ENCODE measurements at regions not wholly inside any gene's neighbourhood (a gene's known extent, or its start where the extent isn't known, plus 50 kb on each side); places are given as distances from the start of the nearest gene placed in this dataset.

DNA sequence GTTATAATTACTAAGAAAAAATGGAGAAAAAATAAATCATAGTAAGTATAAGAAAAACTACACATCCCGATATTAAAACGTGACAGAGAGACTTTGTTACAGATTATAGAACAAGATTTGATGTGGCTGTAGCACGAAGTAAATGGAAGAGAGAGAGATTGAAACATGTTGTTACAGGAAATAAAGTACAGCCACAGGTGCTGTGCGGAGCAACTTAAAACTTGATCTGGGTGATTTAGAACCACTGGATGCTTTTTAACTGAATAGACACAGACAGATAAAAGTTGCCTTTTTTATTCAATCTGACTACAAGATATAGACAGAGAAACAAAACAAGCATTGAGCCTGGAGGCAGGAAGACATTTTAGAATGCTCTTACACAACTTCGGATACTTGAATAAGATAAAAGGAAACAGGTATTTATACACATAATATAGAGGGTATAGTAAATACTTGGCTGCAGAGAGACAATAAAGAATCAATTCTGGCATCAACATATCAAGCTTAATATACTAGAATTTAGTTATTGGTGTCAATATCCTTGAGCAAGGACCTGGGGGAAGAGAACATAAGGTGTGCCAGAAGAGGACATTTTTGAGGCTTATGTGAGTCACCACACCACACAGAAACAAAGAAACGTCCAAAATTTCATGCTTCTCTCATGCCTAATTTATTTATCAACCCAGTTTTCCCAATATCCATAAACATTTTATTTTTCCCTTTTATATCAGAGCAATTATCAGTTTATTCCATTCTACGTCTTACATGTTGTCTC lies 548.5 kb downstream of the SLITRK1 start:
- DNase-seq (ENCODE audit: low read depth in 2 of 2), result no peak

- no peak for DNase-seq (ENCODE audit: low read depth in 2 of 2)
Observed at GRCh38 chr13:83332751-83333150, 549.5 kb downstream of the SLITRK1 start.

DNA sequence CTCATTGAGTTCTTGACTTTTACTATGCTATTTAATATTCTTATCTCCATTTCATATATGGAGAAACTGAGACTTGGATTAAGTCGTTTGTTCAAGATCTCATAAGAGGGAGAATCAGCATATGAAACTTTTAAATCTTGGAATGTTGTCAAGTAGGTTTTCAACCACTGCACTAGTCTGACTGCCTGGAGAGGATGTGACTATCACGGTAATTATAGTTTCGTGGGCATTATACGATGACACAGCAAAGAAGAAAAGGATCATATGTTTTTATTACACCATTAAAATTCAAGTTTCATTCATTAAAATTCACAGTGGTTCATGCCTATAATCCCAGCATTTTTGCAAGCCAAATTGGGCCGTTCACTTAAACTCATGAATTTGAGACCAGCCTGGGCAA lies 555.2 kb downstream of the SLITRK1 start:
- DNase-seq (ENCODE audit: low read depth in 2 of 2), result no peak

- no peak for DNase-seq (ENCODE audit: low read depth in 2 of 2)
Observed at GRCh38 chr13:83325125-83325853, 557.0 kb downstream of the SLITRK1 start.

DNA sequence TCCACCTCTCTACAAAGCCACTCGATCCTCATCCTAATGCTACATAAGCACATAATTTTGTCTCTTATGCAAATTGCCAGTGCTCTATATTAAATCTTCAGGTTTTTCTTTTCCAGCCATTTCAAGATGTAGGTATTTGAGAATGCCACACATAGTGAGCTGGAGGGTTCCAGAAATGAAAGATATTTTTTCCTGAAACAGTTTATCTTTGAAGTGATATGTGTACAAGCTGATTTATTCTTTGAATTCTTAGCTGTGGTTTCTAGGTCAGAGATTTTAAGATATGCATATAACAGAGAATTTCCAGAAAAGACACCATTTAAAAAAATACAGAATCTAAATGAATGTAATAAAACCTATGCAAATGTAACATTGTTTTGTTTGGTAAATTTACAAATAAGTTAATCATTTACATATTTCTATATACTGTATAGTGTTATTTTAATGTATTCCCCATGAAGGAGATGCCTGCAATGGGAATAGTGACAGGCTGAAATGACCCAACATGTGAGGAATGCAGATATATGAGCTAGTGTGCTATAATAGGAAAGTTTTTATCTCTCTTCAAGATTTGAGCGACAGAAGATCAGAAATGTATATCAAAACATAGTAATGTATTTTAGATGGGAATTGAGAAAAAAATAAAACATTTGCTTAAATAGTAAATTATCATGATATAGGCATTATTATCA lies 570.2 kb downstream of the SLITRK1 start:
- no peak for DNase-seq (ENCODE audit: low read depth in 2 of 2)

GRCh38 chr13:83298617-83299016 lies 583.7 kb downstream of the SLITRK1 start:
- no peak for DNase-seq (ENCODE audit: low read depth in 2 of 2)

- no peak for DNase-seq (ENCODE audit: low read depth in 2 of 2)
Observed at GRCh38 chr13:83297586-83298290, 584.5 kb downstream of the SLITRK1 start.

DNA sequence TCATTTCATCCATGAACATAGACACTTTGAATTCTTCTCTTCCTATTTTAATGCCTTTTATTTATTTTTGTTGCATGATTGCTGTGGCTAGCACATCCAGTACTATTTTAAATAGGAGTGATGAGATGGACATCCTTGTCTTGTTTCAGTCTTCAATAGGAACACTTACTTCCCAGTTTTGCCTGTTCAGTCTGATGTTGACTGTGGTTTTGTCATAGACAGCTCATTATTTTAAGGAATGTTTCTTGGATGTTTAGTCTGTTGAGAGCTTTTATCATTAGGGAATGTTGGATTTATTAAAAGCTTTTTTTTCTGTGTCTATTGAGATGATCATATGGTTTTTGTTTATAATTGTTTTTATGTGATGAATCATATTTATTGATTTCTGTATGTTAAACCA lies 586.6 kb downstream of the SLITRK1 start:
- DNase-seq (ENCODE audit: low read depth in 2 of 2), result no peak

GRCh38 chr13:83286737-83287136 lies 595.5 kb downstream of the SLITRK1 start:
- no peak for DNase-seq (ENCODE audit: low read depth in 2 of 2)

- DNase-seq (ENCODE audit: low read depth in 2 of 2), result no peak
Observed at GRCh38 chr13:83281654-83282053, 600.6 kb downstream of the SLITRK1 start.

DNA sequence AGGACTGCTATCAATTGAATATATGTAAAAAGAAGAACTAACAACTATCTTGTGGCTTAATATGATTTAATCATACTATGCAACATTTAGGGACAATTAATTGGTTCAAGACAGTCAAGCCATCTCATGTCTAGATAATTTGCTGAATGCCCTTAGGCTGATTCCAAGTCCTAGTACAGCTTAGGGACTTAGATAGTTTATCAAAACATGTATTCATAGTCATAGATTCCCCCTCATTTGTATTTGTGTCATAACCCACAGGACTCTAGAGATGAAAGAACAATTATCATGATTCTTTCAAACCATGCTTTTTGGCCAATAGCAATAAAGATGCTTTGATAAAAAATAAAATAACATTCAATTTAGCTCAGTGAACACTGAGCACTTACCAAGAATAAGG lies 607.6 kb downstream of the SLITRK1 start:
- DNase-seq (ENCODE audit: low read depth in 2 of 2), result no peak

GRCh38 chr13:83272652-83273240 lies 609.5 kb downstream of the SLITRK1 start:
- no peak for DNase-seq (ENCODE audit: low read depth in 2 of 2)

- DNase-seq (ENCODE audit: low read depth in 2 of 2), result no peak
Observed at GRCh38 chr13:83272076-83272475, 610.2 kb downstream of the SLITRK1 start.

DNA sequence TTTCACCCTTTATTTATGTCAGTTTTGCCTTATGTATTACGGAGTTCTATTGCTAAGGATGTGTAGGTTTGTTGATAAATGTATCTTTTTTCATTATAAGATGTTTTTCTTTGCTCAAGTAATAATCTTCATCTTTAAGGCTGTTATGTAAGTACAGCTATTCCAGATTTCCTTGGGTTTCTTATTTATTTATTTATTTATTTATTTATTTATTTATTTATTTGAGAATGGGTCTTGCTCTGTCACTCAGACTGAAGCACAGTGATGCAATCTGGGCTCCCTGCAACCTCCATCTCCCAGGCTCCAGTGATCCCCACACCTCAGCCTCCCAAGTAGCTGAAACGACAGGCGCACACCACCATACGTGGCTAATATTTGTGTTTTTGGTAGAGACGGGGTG lies 617.0 kb downstream of the SLITRK1 start:
- DNase-seq (ENCODE audit: low read depth in 2 of 2), result no peak

- DNase-seq (ENCODE audit: low read depth in 2 of 2), result no peak
Observed at GRCh38 chr13:83248751-83249150, 633.5 kb downstream of the SLITRK1 start.

GRCh38 chr13:83232626-83233025 lies 649.6 kb downstream of the SLITRK1 start:
- DNase-seq (ENCODE audit: low read depth in 2 of 2), result no peak

DNA sequence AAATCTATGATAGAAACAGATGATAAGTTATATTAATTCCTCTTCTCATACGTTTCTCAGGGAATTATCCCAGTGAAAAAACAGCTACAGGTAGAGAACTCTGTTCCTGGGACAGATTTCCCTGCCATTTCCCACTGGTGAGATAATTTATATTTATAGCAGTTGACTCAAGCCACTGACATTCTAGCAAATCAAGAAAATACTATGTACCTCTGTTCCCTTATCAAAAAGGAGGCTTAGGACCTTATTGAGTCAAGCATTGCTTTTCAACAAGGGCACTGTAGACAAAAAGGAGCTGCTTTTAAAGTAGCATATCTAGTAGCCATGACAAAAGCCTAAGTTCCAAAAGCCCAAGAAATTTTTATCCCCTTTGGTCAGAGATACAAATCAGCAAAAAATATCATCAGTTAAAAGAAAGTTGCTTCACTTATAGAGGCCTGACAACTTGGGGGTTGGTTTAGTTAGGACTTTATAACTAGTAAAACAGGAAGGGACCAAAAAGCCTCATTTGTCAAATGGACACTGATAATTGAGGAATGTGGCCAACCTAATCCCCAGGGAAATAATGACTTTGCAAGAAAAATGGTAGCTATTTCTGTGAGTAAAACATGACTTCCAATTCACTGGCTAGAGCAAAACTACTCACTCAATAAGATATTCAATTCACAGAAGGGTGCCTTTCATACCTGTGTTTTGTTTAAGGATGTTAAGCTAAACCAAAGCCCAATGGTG lies 652.5 kb downstream of the SLITRK1 start:
- DNase-seq (ENCODE audit: low read depth in 2 of 2), result no peak

GRCh38 chr13:83223546-83223945 lies 658.7 kb downstream of the SLITRK1 start:
- DNase-seq (ENCODE audit: low read depth in 2 of 2), result no peak

DNA sequence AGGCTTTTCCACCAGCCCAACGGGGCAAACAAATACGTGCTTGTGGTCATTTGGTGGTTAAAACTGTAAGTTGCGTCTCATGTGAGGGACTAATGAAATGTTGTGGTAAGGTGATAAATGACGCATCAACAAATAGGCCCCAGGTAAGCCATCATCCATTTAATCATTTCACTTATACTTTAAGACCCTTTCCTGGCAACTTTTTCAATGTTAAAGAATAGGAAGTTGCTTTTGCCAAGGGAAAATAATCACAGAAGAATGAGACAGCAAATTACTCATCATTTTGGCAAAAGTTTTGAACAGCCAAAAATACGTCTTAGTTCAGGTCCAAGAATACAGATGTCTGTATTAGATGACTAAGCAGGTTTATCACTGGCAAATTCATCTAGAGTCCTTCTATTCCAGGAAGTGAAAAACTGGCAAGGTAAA lies 660.4 kb downstream of the SLITRK1 start:
- no peak for DNase-seq (ENCODE audit: low read depth in 2 of 2)

GRCh38 chr13:83221256-83221655 lies 661.0 kb downstream of the SLITRK1 start:
- DNase-seq (ENCODE audit: low read depth in 2 of 2), result no peak

DNA sequence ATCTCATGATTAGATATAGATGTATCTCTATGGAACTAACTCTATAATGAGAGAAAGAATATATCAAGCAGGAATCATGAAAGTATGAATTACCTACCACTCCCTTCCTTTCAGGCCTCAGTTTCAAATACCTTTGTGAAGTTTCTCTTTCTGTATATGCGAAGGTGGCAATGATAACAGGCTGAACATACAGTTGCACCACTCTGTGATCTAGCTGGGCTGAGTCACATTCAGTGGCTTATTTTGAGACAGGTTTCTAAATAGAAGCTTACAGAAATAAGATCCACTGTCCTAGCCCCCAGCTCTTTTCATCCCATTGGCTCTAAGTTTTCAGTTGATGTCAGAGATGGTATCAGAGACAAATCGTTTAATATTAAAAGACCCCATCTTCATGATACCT lies 662.0 kb downstream of the SLITRK1 start:
- DNase-seq (ENCODE audit: low read depth in 2 of 2), result no peak

Data from stimulated activated CD4-positive, alpha-beta T cell treated with anti-CD3 and anti-CD28 coated beads, Interleukin-4, amount 100 ng/mL, for 48 hours (primary cell).